ENCODE measurements at regions not wholly inside any gene's neighbourhood (a gene's known extent, or its start where the extent isn't known, plus 50 kb on each side); places are given as distances from the start of the nearest gene placed in this dataset.

DNA sequence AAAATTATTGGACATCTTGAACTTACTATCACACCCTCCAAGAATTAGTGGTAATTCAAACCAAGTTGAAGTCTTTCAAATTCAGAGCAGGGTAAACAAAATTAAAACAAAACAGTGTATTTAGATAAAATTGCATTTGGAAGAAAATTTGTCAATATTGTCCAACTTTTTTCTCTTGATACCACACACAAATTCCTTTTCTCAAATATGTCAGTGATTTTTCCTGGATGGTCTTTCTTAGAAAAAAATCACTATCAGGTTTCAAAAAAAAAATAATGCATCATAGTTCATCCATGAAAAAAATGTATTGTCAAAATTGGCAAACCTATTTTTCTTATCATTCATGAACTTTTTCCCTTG, 667.1 kb downstream of the TENT5A start:
- Mint-ChIP-seq H3K27ac (no peak overlapping the region), H3K9me3 (peaks cover 2% of the 10 kb centered on the region), H3K36me3 (ENCODE audit: low read depth) (no peaks in the 10 kb centered on the region), H3K4me1 (ENCODE audit: low read depth) (no peaks in the 10 kb centered on the region), H3K27me3 (no peaks in the 10 kb centered on the region), H3K4me3 (no peak overlapping the region)
- DNase-seq (no peak), ATAC-seq (no peak)
- ChIA-PET CTCF (no interaction called here), POLR2A (no interaction called here)
- TF ChIP-seq CTCF (IDR thresholded peaks at IDR 0.05), result no peak
- intact Hi-C loops (cut with micrococcal nuclease), result no loop called here

GRCh38 chr6:81084776-81085430, 667.6 kb downstream of the TENT5A start:
- Mint-ChIP-seq H3K4me3 (no peak overlapping the region), H3K4me1 (ENCODE audit: low read depth) (no peaks in the 10 kb centered on the region), H3K9me3 (peaks cover 2% of the 10 kb centered on the region), H3K27me3 (no peaks in the 10 kb centered on the region), H3K36me3 (ENCODE audit: low read depth) (no peaks in the 10 kb centered on the region), H3K27ac (no peak overlapping the region)
- POLR2A ChIA-PET, result no interaction called here
- DNase-seq (no peak), ATAC-seq (no peak)
- intact Hi-C loops (cut with micrococcal nuclease), result no loop called here
- no peak for TF ChIP-seq CTCF (IDR thresholded peaks at IDR 0.05)
- CTCF ChIA-PET, result no interaction called here

GRCh38 chr6:81075974-81076373, 676.5 kb downstream of the TENT5A start:
- ChIA-PET CTCF (interaction anchor here (0.8 kb wide), 1 partner anchor 23 kb away, joined by 3 read pairs; no protein-coding TSS in a partner anchor), POLR2A (no interaction called here)
- no peaks in the 10 kb centered on the region for H3K36me3 Mint-ChIP-seq (ENCODE audit: low read depth)
- no peaks in the 10 kb centered on the region for H3K4me1 Mint-ChIP-seq (ENCODE audit: low read depth)
- no peak for ATAC-seq
- no peak for TF ChIP-seq CTCF (IDR thresholded peaks at IDR 0.05)
- no peak overlapping the region for H3K4me3 Mint-ChIP-seq
- intact Hi-C loops (cut with micrococcal nuclease), result no loop called here
- no peaks in the 10 kb centered on the region for H3K27me3 Mint-ChIP-seq
- peaks cover 2% of the 10 kb centered on the region for H3K9me3 Mint-ChIP-seq
- DNase-seq, result no peak
- H3K27ac Mint-ChIP-seq, result no peak overlapping the region

DNA sequence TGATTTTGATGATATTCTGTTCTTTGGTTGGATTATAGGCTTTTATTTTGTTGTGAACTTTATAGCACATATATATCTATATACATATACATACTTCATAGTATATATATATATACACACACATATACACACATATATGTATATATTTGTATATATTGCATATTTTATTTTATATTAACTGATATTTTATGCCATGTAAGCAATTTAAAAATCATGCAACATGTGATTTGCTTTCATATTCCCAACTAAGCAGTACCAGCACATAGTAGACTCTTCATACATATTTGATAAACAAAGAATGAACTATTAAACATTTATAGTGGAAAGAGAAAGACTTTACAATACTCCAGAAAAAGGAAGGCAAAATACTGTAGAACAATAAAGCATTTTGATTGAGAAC, 679.2 kb downstream of the TENT5A start:
- Mint-ChIP-seq H3K9me3 (peaks cover 1% of the 10 kb centered on the region), H3K4me1 (ENCODE audit: low read depth) (no peaks in the 10 kb centered on the region), H3K27me3 (no peaks in the 10 kb centered on the region), H3K36me3 (ENCODE audit: low read depth) (no peaks in the 10 kb centered on the region), H3K27ac (no peak overlapping the region), H3K4me3 (no peak overlapping the region)
- DNase-seq (no peak), ATAC-seq (no peak)
- CTCF ChIA-PET, result no interaction called here
- POLR2A ChIA-PET, result no interaction called here
- intact Hi-C loops (cut with micrococcal nuclease), result no loop called here
- TF ChIP-seq CTCF (IDR thresholded peaks at IDR 0.05), result no peak

DNA sequence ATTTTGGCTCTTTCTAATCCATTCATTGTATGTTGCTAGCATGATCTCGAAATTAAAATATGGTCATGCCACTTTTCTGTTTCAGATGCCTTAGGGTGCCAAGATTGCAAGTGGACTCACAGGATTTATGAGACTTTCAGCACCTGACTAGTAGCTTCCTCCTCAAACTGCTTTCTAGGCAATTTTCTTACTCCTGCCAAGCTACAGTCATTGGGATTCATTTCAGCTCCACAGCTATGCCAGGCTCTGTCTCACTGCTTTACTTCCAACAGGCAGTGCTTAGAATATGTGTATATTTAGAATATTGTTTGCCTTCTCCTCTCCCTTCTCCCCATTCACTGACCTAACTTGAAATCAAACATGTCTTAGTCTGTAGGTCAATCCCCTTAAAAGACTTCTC, 681.4 kb downstream of the TENT5A start:
- Mint-ChIP-seq H3K27ac (no peak overlapping the region), H3K4me3 (no peak overlapping the region), H3K27me3 (no peaks in the 10 kb centered on the region), H3K9me3 (peaks cover 1% of the 10 kb centered on the region), H3K36me3 (ENCODE audit: low read depth) (no peaks in the 10 kb centered on the region), H3K4me1 (ENCODE audit: low read depth) (no peaks in the 10 kb centered on the region)
- ChIA-PET CTCF (no interaction called here), POLR2A (no interaction called here)
- intact Hi-C loops (cut with micrococcal nuclease), result no loop called here
- no peak for TF ChIP-seq CTCF (IDR thresholded peaks at IDR 0.05)
- DNase-seq (no peak), ATAC-seq (no peak)

Measured in activated CD8-positive, alpha-beta T cell treated with anti-CD3 and anti-CD28 coated beads for 36 hours (primary cell).